ENCODE measurements at regions not wholly inside any gene's neighbourhood (a gene's known extent, or its start where the extent isn't known, plus 50 kb on each side); places are given as distances from the start of the nearest gene placed in this dataset.
A peak's percentile ranks its signal among the peaks of the same experiment; 100 is the strongest.

GRCh38 chr13:84668637-84669036 lies 786.4 kb upstream of the SLITRK1 start:
- H3K27ac ChIP-seq: no peak overlapping the region
- H3K4me3 ChIP-seq: no peak overlapping the region
- no peak for TF ChIP-seq POLR2A (IDR thresholded peaks at IDR 0.05)
- no peak for TF ChIP-seq EP300 (IDR thresholded peaks at IDR 0.05)
- no peak for TF ChIP-seq POLR2AphosphoS5 (IDR thresholded peaks at IDR 0.05)
- no peak for TF ChIP-seq CTCF (IDR thresholded peaks at IDR 0.05)
- no peak for ATAC-seq
- WGBS, 2 donors (ENCODE audit: low coverage in 1 of 2): 80 to 92% methylated on average over 1 of the region's 1 CpG
- no peaks in the 10 kb centered on the region for H3K27me3 ChIP-seq
- H3K9me3 ChIP-seq: no peaks in the 10 kb centered on the region
- H3K36me3 ChIP-seq: no peaks in the 10 kb centered on the region
- no peaks in the 10 kb centered on the region for H3K4me1 ChIP-seq

- Histone ChIP-seq H3K27ac (no peak overlapping the region), H3K27me3 (no peaks in the 10 kb centered on the region), H3K9me3 (no peaks in the 10 kb centered on the region), H3K4me3 (no peak overlapping the region), H3K36me3 (no peaks in the 10 kb centered on the region), H3K4me1 (peaks cover 0 to 14% (median 3%) of the 10 kb centered on the region in 3 donors)
- no peak for ATAC-seq
- WGBS, 2 donors (ENCODE audit: low coverage in 1 of 2): 84 to 92% methylated on average over 1 to 3 of the region's 3 CpGs
- TF ChIP-seq EP300 (IDR thresholded peaks at IDR 0.05) (no peak), POLR2A (IDR thresholded peaks at IDR 0.05) (no peak), POLR2AphosphoS5 (IDR thresholded peaks at IDR 0.05) (no peak), CTCF (IDR thresholded peaks at IDR 0.05) (no peak)
Observed at GRCh38 chr13:84662491-84662890, 780.2 kb upstream of the SLITRK1 start.

- TF ChIP-seq EP300 (IDR thresholded peaks at IDR 0.05): no peak
- TF ChIP-seq POLR2A (IDR thresholded peaks at IDR 0.05): no peak
- no peak for TF ChIP-seq POLR2AphosphoS5 (IDR thresholded peaks at IDR 0.05)
- no peak for TF ChIP-seq CTCF (IDR thresholded peaks at IDR 0.05)
- H3K4me3 ChIP-seq: no peak overlapping the region
- H3K36me3 ChIP-seq: no peaks in the 10 kb centered on the region
- 88% methylated on average over 5 of the region's 5 CpGs for WGBS, 2 donors (ENCODE audit: low coverage in 1 of 2)
- ATAC-seq: no peak
- H3K9me3 ChIP-seq: no peaks in the 10 kb centered on the region
- H3K27me3 ChIP-seq: no peaks in the 10 kb centered on the region
- peaks cover 0 to 14% (median 3%) of the 10 kb centered on the region in 3 donors for H3K4me1 ChIP-seq
- no peak overlapping the region for H3K27ac ChIP-seq
Observed at GRCh38 chr13:84661718-84662117, 779.4 kb upstream of the SLITRK1 start.

GRCh38 chr13:84659359-84659661 lies 777.0 kb upstream of the SLITRK1 start:
- H3K36me3 ChIP-seq: no peaks in the 10 kb centered on the region
- H3K4me3 ChIP-seq: no peak overlapping the region
- TF ChIP-seq CTCF (IDR thresholded peaks at IDR 0.05): no peak
- no peak for TF ChIP-seq EP300 (IDR thresholded peaks at IDR 0.05)
- TF ChIP-seq POLR2A (IDR thresholded peaks at IDR 0.05): no peak
- no peaks in the 10 kb centered on the region for H3K27me3 ChIP-seq
- H3K9me3 ChIP-seq: no peaks in the 10 kb centered on the region
- peak overlapping the region in 1 of 4 donors; percentile 24 for H3K27ac ChIP-seq
- ATAC-seq: no peak
- peaks cover 0 to 14% (median 3%) of the 10 kb centered on the region in 3 donors for H3K4me1 ChIP-seq

GRCh38 chr13:84658491-84659358 lies 776.5 kb upstream of the SLITRK1 start:
- no peak for ATAC-seq
- no peak for TF ChIP-seq EP300 (IDR thresholded peaks at IDR 0.05)
- no peak for TF ChIP-seq POLR2A (IDR thresholded peaks at IDR 0.05)
- TF ChIP-seq CTCF (IDR thresholded peaks at IDR 0.05): no peak
- TF ChIP-seq POLR2AphosphoS5 (IDR thresholded peaks at IDR 0.05): no peak
- Histone ChIP-seq H3K4me1 (peaks cover 0 to 14% (median 3%) of the 10 kb centered on the region in 3 donors), H3K9me3 (no peaks in the 10 kb centered on the region), H3K27ac (peak overlapping the region in 1 of 4 donors; percentile 24), H3K4me3 (no peak overlapping the region), H3K36me3 (no peaks in the 10 kb centered on the region), H3K27me3 (no peaks in the 10 kb centered on the region)
- WGBS, 2 donors (ENCODE audit: low coverage in 1 of 2): 31 to 32% methylated on average over 3 of the region's 3 CpGs
